Lower lobe of right lung (tissue), 2 donors: ENCODE measurements at regions not wholly inside any gene's neighbourhood (a gene's known extent, or its start where the extent isn't known, plus 50 kb on each side); places are given as distances from the start of the nearest gene placed in this dataset.

Experiments used
- ATAC-seq, 2 donors: fragments of 200-7000 bp; cut with Tn5 transposase; one replicate each; pipeline ENCODE4 v1.9.1; 2020 to 2022; ENCODE audit warnings: mild to moderate bottlenecking in 2 of 2, moderate library complexity in 2 of 2
- DNase-seq: peaks from one replicate; pipeline ENCODE4 v3.0.0-alpha.2; 2020
- H3K27ac ChIP-seq: fragments of 200-600 bp; one replicate; pipeline ENCODE4 v1.8.0; 2022
- H3K27me3 ChIP-seq: fragments of 200-600 bp; one replicate; pipeline ENCODE4 v1.8.0; 2022; ENCODE audit warnings: low read depth
- H3K36me3 ChIP-seq: fragments of 200-600 bp; one replicate; pipeline ENCODE4 v1.8.0; 2022; ENCODE audit warnings: mild to moderate bottlenecking
- H3K4me1 ChIP-seq: fragments of 200-600 bp; one replicate; pipeline ENCODE4 v1.8.0; 2022
- H3K4me3 ChIP-seq: fragments of 200-600 bp; one replicate; pipeline ENCODE4 v1.8.0; 2022; ENCODE audit warnings: mild to moderate bottlenecking
- H3K9me3 ChIP-seq: fragments of 200-600 bp; one replicate; pipeline ENCODE4 v1.8.0; 2022
- CTCF ChIP-seq: fragments of 200-600 bp; IDR thresholded peaks from one replicate; pipeline ENCODE4 v1.8.0; 2022; ENCODE audit warnings: antibody characterized with exemption, mild to moderate bottlenecking
- intact Hi-C: fragments of 100-400 bp; cut with DNase I; formaldehyde crosslinking; loops from one replicate; pipeline ENCODE4 v1.11.0; 2022
- donor health status: DM: no; HTN: yes; CAD: no; lungs with severe emphysema.

DNA sequence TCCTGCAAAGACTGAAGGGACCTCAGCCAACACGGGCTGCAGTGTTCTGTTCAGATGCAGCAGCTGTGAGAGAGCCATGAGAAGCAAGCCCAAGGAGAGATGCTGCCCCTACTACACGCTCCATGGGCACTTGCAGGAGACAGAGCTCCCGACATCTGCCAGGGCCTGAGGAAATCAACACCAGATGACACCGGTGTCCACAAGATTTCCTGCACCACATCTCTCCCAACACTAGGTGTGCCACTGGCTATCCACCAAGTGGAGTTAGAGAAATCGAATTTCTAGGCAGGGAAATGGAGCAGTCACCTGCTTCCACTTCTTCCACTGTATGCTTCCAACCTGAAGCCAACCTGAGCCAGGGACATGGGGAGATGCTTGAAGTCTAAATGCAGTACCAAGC lies 445.3 kb downstream of the RWDD3 start:
- DNase-seq (no peak), ATAC-seq (no peak)
- Histone ChIP-seq H3K4me1 (no peaks in the 10 kb centered on the region), H3K36me3 (no peaks in the 10 kb centered on the region), H3K4me3 (no peak overlapping the region), H3K27ac (no peak overlapping the region), H3K27me3 (no peaks in the 10 kb centered on the region), H3K9me3 (no peaks in the 10 kb centered on the region)
- intact Hi-C loops, result no loop called here
- TF ChIP-seq CTCF, result no peak

DNA sequence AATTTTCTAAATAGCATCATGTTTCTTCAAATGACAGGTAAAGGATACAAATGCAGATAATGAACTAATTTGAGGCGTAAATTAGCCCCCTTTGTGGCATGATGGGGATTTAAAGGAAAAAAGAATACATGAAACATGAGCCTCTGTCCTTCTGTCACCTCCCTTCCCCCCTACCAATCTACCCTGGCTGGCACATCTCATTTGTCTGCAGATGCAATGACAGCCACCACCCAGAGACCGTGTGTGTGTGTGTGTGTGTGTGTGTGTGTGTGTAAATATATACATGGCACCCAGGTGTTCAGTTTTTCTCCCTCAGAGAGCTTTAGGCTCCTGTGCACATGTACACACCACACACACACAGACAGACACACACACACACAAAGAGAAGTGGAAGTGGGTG lies 451.1 kb downstream of the RWDD3 start:
- intact Hi-C loops, result no loop called here
- TF ChIP-seq CTCF, result no peak
- Histone ChIP-seq H3K4me1 (no peaks in the 10 kb centered on the region), H3K36me3 (no peaks in the 10 kb centered on the region), H3K4me3 (no peak overlapping the region), H3K27ac (no peak overlapping the region), H3K9me3 (no peaks in the 10 kb centered on the region), H3K27me3 (no peaks in the 10 kb centered on the region)
- no peak for DNase-seq
- no peak for ATAC-seq

DNA sequence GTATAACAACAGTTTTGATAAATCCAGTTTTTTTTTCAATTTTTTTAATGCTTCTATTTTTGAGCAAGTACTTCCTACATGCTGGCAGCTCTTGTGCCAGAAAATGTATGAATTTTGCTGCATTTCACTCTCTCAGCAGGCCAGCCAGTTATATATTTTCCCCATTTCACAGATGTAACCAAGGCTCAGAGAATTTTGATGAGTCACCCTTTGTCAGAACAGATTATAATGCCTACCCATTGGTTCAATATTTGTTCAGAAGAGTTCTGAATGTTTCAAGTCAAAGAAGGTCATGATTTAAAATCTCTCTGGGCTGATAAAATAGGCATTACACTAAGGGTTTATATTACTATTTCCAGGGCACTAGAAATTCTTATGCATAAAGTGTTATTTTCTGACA lies 452.2 kb downstream of the RWDD3 start:
- Histone ChIP-seq H3K27me3 (no peaks in the 10 kb centered on the region), H3K27ac (no peak overlapping the region), H3K9me3 (no peaks in the 10 kb centered on the region), H3K4me3 (no peak overlapping the region), H3K4me1 (no peaks in the 10 kb centered on the region), H3K36me3 (no peaks in the 10 kb centered on the region)
- no peak for TF ChIP-seq CTCF
- DNase-seq (no peak), ATAC-seq (no peak)
- intact Hi-C loops, result no loop called here

GRCh38 chr1:95699149-95699953 lies 465.3 kb downstream of the RWDD3 start:
- DNase-seq (no peak), ATAC-seq (no peak)
- H3K27ac ChIP-seq, result no peak overlapping the region
- no peak overlapping the region for H3K4me3 ChIP-seq
- H3K36me3 ChIP-seq, result no peaks in the 10 kb centered on the region
- H3K27me3 ChIP-seq, result no peaks in the 10 kb centered on the region
- TF ChIP-seq CTCF, result no peak
- H3K4me1 ChIP-seq, result no peaks in the 10 kb centered on the region
- H3K9me3 ChIP-seq, result peaks cover 11% of the 10 kb centered on the region
- intact Hi-C loops, result no loop called here

GRCh38 chr1:95701450-95702173 lies 467.6 kb downstream of the RWDD3 start:
- TF ChIP-seq CTCF, result no peak
- peak; percentile 29 for DNase-seq
- intact Hi-C loops, result no loop called here
- H3K4me3 ChIP-seq, result no peak overlapping the region
- H3K27me3 ChIP-seq, result no peaks in the 10 kb centered on the region
- H3K4me1 ChIP-seq, result no peaks in the 10 kb centered on the region
- H3K36me3 ChIP-seq, result no peaks in the 10 kb centered on the region
- H3K9me3 ChIP-seq, result peaks cover 15% of the 10 kb centered on the region
- ATAC-seq, result peak in 1 of 2 donors; percentile 34
- no peak overlapping the region for H3K27ac ChIP-seq
